H9 (cell line): ENCODE measurements at regions not wholly inside any gene's neighbourhood (a gene's known extent, or its start where the extent isn't known, plus 50 kb on each side); places are given as distances from the start of the nearest gene placed in this dataset.

Source experiments
- DNase-seq: peaks from one replicate; pipeline ENCODE4 v3.0.0-alpha.2; 2017
- H2AFZ ChIP-seq: one replicate; pipeline ENCODE4 v1.6.1; 2013; ENCODE audit warnings: mild to moderate bottlenecking, low read length, control low read depth, moderate library complexity
- H2AK5ac ChIP-seq: 2 replicates; pipeline ENCODE4 v1.6.1; 2013; ENCODE audit warnings: low read length, control low read depth, mixed read lengths; ENCODE audit not compliant: insufficient read length
- H2BK120ac ChIP-seq: one replicate; pipeline ENCODE4 v1.6.1; 2013; ENCODE audit warnings: low read depth, mild to moderate bottlenecking, low read length, control low read depth, inconsistent platforms; ENCODE audit not compliant: poor library complexity, severe bottlenecking
- H2BK12ac ChIP-seq: 2 replicates; pipeline ENCODE4 v1.6.1; 2013; ENCODE audit warnings: low read length, control low read depth, mixed read lengths, low read depth; ENCODE audit not compliant: insufficient read length
- H2BK15ac ChIP-seq: 2 replicates; pipeline ENCODE4 v1.6.1; 2013; ENCODE audit warnings: low read depth, low read length, control low read depth
- H2BK20ac ChIP-seq: one replicate; pipeline ENCODE4 v1.6.1; 2013; ENCODE audit warnings: low read depth, mild to moderate bottlenecking, low read length, control low read depth, inconsistent platforms; ENCODE audit not compliant: poor library complexity, severe bottlenecking
- H2BK5ac ChIP-seq: 2 replicates; pipeline ENCODE4 v1.6.1; 2013; ENCODE audit warnings: low read length, control low read depth, mixed read lengths; ENCODE audit not compliant: insufficient read length
- H3K14ac ChIP-seq: 2 replicates; pipeline ENCODE4 v1.6.1; 2013; ENCODE audit warnings: low read length, control low read depth; ENCODE audit not compliant: insufficient read depth
- H3K18ac ChIP-seq: 2 replicates; pipeline ENCODE4 v1.6.1; 2013; ENCODE audit warnings: low read depth, mild to moderate bottlenecking, mixed read lengths, low read length, control low read depth; ENCODE audit not compliant: insufficient read length
- H3K23ac ChIP-seq: 2 replicates; pipeline ENCODE4 v1.6.1; 2013; ENCODE audit warnings: low read length, control low read depth, mixed read lengths, low read depth; ENCODE audit not compliant: insufficient read length
- H3K23me2 ChIP-seq: 2 replicates; pipeline ENCODE4 v1.6.1; 2013; ENCODE audit warnings: low read depth, mild to moderate bottlenecking, mixed read lengths, low read length, control low read depth; ENCODE audit not compliant: insufficient read length, poor library complexity, severe bottlenecking
- H3K27ac ChIP-seq: 2 replicates; pipeline ENCODE4 v1.5.1; 2013; ENCODE audit warnings: low read length, control low read depth, mixed read lengths, low read depth; ENCODE audit not compliant: insufficient read length
- H3K27me3 ChIP-seq: 2 replicates; pipeline ENCODE4 v1.6.1; 2013; ENCODE audit warnings: low read length, control low read depth, inconsistent platforms; ENCODE audit not compliant: insufficient read depth
- H3K4ac ChIP-seq: 2 replicates; pipeline ENCODE4 v1.6.1; 2013; ENCODE audit warnings: low read depth, mild to moderate bottlenecking, control low read depth, inconsistent platforms, low read length, moderate library complexity
- H3K4me1 ChIP-seq: 2 replicates; pipeline ENCODE4 v1.6.1; 2013; ENCODE audit warnings: low read length, control low read depth, inconsistent platforms; ENCODE audit not compliant: insufficient read depth
- H3K4me2 ChIP-seq: 2 replicates; pipeline ENCODE4 v1.6.1; 2013; ENCODE audit warnings: low read length, control low read depth, mixed read lengths; ENCODE audit not compliant: insufficient read length, insufficient read depth
- H3K56ac ChIP-seq: 2 replicates; pipeline ENCODE4 v1.6.1; 2013; ENCODE audit warnings: low read depth, mild to moderate bottlenecking, mixed read lengths, low read length, control low read depth; ENCODE audit not compliant: insufficient read length
- H3K79me1 ChIP-seq: 2 replicates; pipeline ENCODE4 v1.6.1; 2013; ENCODE audit warnings: low read depth, mild to moderate bottlenecking, moderate library complexity, low read length, control low read depth, inconsistent platforms; ENCODE audit not compliant: insufficient read depth, poor library complexity, severe bottlenecking
- H3K79me2 ChIP-seq: 2 replicates; pipeline ENCODE4 v1.6.1; 2013; ENCODE audit warnings: low read length, control low read depth, inconsistent platforms; ENCODE audit not compliant: insufficient read depth
- H3K9ac ChIP-seq: 2 replicates; pipeline ENCODE4 v1.6.1; 2013; ENCODE audit warnings: low read length, control low read depth, mixed read lengths; ENCODE audit not compliant: insufficient read length; ENCODE audit errors: extremely low read depth
- H3K9me3 ChIP-seq: one replicate; pipeline ENCODE4 v1.6.1; 2013; ENCODE audit warnings: low read depth, low read length, inconsistent platforms; ENCODE audit not compliant: control insufficient read depth
- H3T11ph ChIP-seq: one replicate; pipeline ENCODE4 v1.6.1; 2013; ENCODE audit warnings: mild to moderate bottlenecking, low read length, control low read depth, inconsistent platforms
- H4K20me1 ChIP-seq: one replicate; pipeline ENCODE4 v1.6.1; 2013; ENCODE audit not compliant: control insufficient read depth, insufficient read length, insufficient read depth
- H4K5ac ChIP-seq: 2 replicates; pipeline ENCODE4 v1.6.1; 2013; ENCODE audit warnings: low read depth, mild to moderate bottlenecking, mixed read lengths, low read length, control low read depth; ENCODE audit not compliant: insufficient read length
- H4K8ac ChIP-seq: replicated peaks from 2 replicates; pipeline ENCODE4 v1.6.1; 2013; ENCODE audit warnings: low read length, control low read depth, mixed read lengths, low read depth; ENCODE audit not compliant: insufficient read length
- H4K91ac ChIP-seq: 2 replicates; pipeline ENCODE4 v1.6.1; 2013; ENCODE audit warnings: low read depth, mild to moderate bottlenecking, moderate library complexity, mixed read lengths, low read length, control low read depth; ENCODE audit not compliant: insufficient read length
- H3K27ac Mint-ChIP-seq, 3 experiments: 2 replicates in 2 of 3; 3 replicates in 1 of 3; pipeline ENCODE4 v1.8.0; 2020 to 2021; ENCODE audit warnings: mixed read lengths in 3 of 3, mild to moderate bottlenecking in 1 of 3, moderate library complexity in 1 of 3
- H3K27me3 Mint-ChIP-seq: 2 replicates; pipeline ENCODE4 v1.8.0; 2021; ENCODE audit warnings: low read depth, mild to moderate bottlenecking, moderate library complexity, mixed read lengths
- H3K36me3 Mint-ChIP-seq, 3 experiments: 2 replicates in 2 of 3; 3 replicates in 1 of 3; pipeline ENCODE4 v1.8.0; 2020 to 2021; ENCODE audit warnings: low read depth in 3 of 3, mixed read lengths in 3 of 3; ENCODE audit not compliant: insufficient read depth in 1 of 3
- H3K4me1 Mint-ChIP-seq, 2 experiments: 2 replicates each; pipeline ENCODE4 v1.8.0; 2020; ENCODE audit warnings: mixed read lengths in 2 of 2
- H3K4me3 Mint-ChIP-seq, 2 experiments: 2 replicates in 1 of 2; 3 replicates in 1 of 2; pipeline ENCODE4 v1.8.0; 2020 to 2021; ENCODE audit warnings: mild to moderate bottlenecking in 2 of 2, mixed read lengths in 2 of 2, moderate library complexity in 1 of 2
- H3K9me3 Mint-ChIP-seq, 2 experiments: 2 replicates in 1 of 2; 3 replicates in 1 of 2; pipeline ENCODE4 v1.8.0; 2020; ENCODE audit warnings: mild to moderate bottlenecking in 2 of 2, mixed read lengths in 2 of 2, moderate library complexity in 1 of 2
- CTCF ChIP-seq: fragments of 200-600 bp; sonication (generic); conservative IDR thresholded peaks from 3 replicates; pipeline ENCODE4 v1.8.0; 2021; ENCODE audit warnings: antibody characterized with exemption, mild to moderate bottlenecking
- WGBS: extraction: QIAGEN DNeasy Blood & Tissue Kit; methylation state at CpG from one replicate; pipeline ENCODE4 v1.1.7; 2013; ENCODE audit warnings: missing lambda C conversion rate, low lambda C conversion rate, mixed read lengths; ENCODE audit not compliant: insufficient read length; ENCODE audit errors: extremely low coverage; 5-methylcytosine and 5-hydroxymethylcytosine counted together

- H4K5ac ChIP-seq: no peak overlapping the region
- H4K91ac ChIP-seq: no peak overlapping the region
- no peak overlapping the region for H3T11ph ChIP-seq
- H3K27ac ChIP-seq: no peak overlapping the region
- H3K14ac ChIP-seq: no peak overlapping the region
- no peak overlapping the region for H3K9ac ChIP-seq
- no peak overlapping the region for H3K56ac ChIP-seq
- no peak overlapping the region for H2BK5ac ChIP-seq
- WGBS: no CpG with 5 or more reads among the region's 7 CpGs
- TF ChIP-seq CTCF: no peak
- Mint-ChIP-seq H3K4me3 (no peak overlapping the region), H3K9me3 (peaks cover 13 to 14% of the 10 kb centered on the region in 2 experiments), H3K36me3 (peaks cover 6 to 14% (median 12%) of the 10 kb centered on the region in 3 experiments), H3K4me1 (peaks cover 6% of the 10 kb centered on the region in 2 experiments; a peak in 3 of 4 replicates), H3K27ac (no peak overlapping the region), H3K27me3 (no peaks in the 10 kb centered on the region)
- no peak overlapping the region for H3K23ac ChIP-seq
- H2BK20ac ChIP-seq: no peak overlapping the region
- H2BK120ac ChIP-seq: no peak overlapping the region
- no peak overlapping the region for H3K18ac ChIP-seq
- no peak overlapping the region for H2BK12ac ChIP-seq
- H2BK15ac ChIP-seq: no peak overlapping the region
- H3K9me3 ChIP-seq: no peaks in the 10 kb centered on the region
- no peaks in the 10 kb centered on the region for H3K4me1 ChIP-seq
- H3K79me2 ChIP-seq: no peaks in the 10 kb centered on the region
- no peak overlapping the region for H3K4ac ChIP-seq
- H3K27me3 ChIP-seq: no peaks in the 10 kb centered on the region
- no peak overlapping the region for H2AFZ ChIP-seq
- no peaks in the 10 kb centered on the region for H3K23me2 ChIP-seq
- no peak overlapping the region for H2AK5ac ChIP-seq
- H3K4me2 ChIP-seq: no peak overlapping the region
- DNase-seq: no peak
- no peak overlapping the region for H4K8ac ChIP-seq
- no peaks in the 10 kb centered on the region for H3K79me1 ChIP-seq
- no peaks in the 10 kb centered on the region for H4K20me1 ChIP-seq
Observed at GRCh38 chr2:191512216-191512835, 165.6 kb upstream of the NABP1 start.
